ENCODE measurements at regions not wholly inside any gene's neighbourhood (a gene's known extent, or its start where the extent isn't known, plus 50 kb on each side); places are given as distances from the start of the nearest gene placed in this dataset.

- H3K9me3 ChIP-seq (ENCODE audit: control insufficient read depth, insufficient read depth, low read length), result 0 out of 2 replicates have a peak, but pooled peaks cover 2% of the 10 kb centered on the region
- H3K9ac ChIP-seq (ENCODE audit: low read depth, low read length), result no peak overlapping the region
- H3K4me1 ChIP-seq (ENCODE audit: insufficient read depth, low read length), result peaks cover 15% of the 10 kb centered on the region
- no peaks in the 10 kb centered on the region for H3K36me3 ChIP-seq (ENCODE audit: insufficient read depth, low read length)
Observed at GRCh38 chr11:91802475-91802874, 422.1 kb upstream of the FAT3 start.

GRCh38 chr11:91800208-91800914 is 424.3 kb upstream of the FAT3 start:
- Histone ChIP-seq H3K4me1 (ENCODE audit: insufficient read depth, low read length) (peaks cover 15% of the 10 kb centered on the region), H3K9me3 (ENCODE audit: control insufficient read depth, insufficient read depth, low read length) (0 out of 2 replicates have a peak, but pooled peaks cover 2% of the 10 kb centered on the region), H3K9ac (ENCODE audit: low read depth, low read length) (no peak overlapping the region), H3K36me3 (ENCODE audit: insufficient read depth, low read length) (no peaks in the 10 kb centered on the region)

GRCh38 chr11:91798240-91798639 is 426.4 kb upstream of the FAT3 start:
- Histone ChIP-seq H3K9ac (ENCODE audit: low read depth, low read length) (no peak overlapping the region), H3K36me3 (ENCODE audit: insufficient read depth, low read length) (no peaks in the 10 kb centered on the region), H3K9me3 (ENCODE audit: control insufficient read depth, insufficient read depth, low read length) (no peaks in the 10 kb centered on the region), H3K4me1 (ENCODE audit: insufficient read depth, low read length) (peaks cover 4% of the 10 kb centered on the region)

GRCh38 chr11:91796999-91797398 is 427.6 kb upstream of the FAT3 start:
- Histone ChIP-seq H3K4me1 (ENCODE audit: insufficient read depth, low read length) (no peaks in the 10 kb centered on the region; the same call in 1 of the 2 replicates), H3K36me3 (ENCODE audit: insufficient read depth, low read length) (no peaks in the 10 kb centered on the region), H3K9ac (ENCODE audit: low read depth, low read length) (no peak overlapping the region), H3K9me3 (ENCODE audit: control insufficient read depth, insufficient read depth, low read length) (no peaks in the 10 kb centered on the region)

GRCh38 chr11:91795139-91795887 is 429.3 kb upstream of the FAT3 start:
- no peaks in the 10 kb centered on the region for H3K36me3 ChIP-seq (ENCODE audit: insufficient read depth, low read length)
- no peak overlapping the region for H3K9ac ChIP-seq (ENCODE audit: low read depth, low read length)
- no peaks in the 10 kb centered on the region for H3K4me1 ChIP-seq (ENCODE audit: insufficient read depth, low read length)
- no peaks in the 10 kb centered on the region for H3K9me3 ChIP-seq (ENCODE audit: control insufficient read depth, insufficient read depth, low read length)

- H3K4me1 ChIP-seq (ENCODE audit: insufficient read depth, low read length), result no peaks in the 10 kb centered on the region
- no peak overlapping the region for H3K9ac ChIP-seq (ENCODE audit: low read depth, low read length)
- no peaks in the 10 kb centered on the region for H3K9me3 ChIP-seq (ENCODE audit: control insufficient read depth, insufficient read depth, low read length)
- H3K36me3 ChIP-seq (ENCODE audit: insufficient read depth, low read length), result no peaks in the 10 kb centered on the region
Observed at GRCh38 chr11:91794146-91794545, 430.5 kb upstream of the FAT3 start.

GRCh38 chr11:91792779-91793262 is 431.8 kb upstream of the FAT3 start:
- no peak overlapping the region for H3K9ac ChIP-seq (ENCODE audit: low read depth, low read length)
- no peaks in the 10 kb centered on the region for H3K9me3 ChIP-seq (ENCODE audit: control insufficient read depth, insufficient read depth, low read length)
- H3K36me3 ChIP-seq (ENCODE audit: insufficient read depth, low read length), result no peaks in the 10 kb centered on the region
- no peaks in the 10 kb centered on the region for H3K4me1 ChIP-seq (ENCODE audit: insufficient read depth, low read length)

GRCh38 chr11:91791171-91791468 is 433.5 kb upstream of the FAT3 start:
- Histone ChIP-seq H3K4me1 (ENCODE audit: insufficient read depth, low read length) (no peaks in the 10 kb centered on the region), H3K36me3 (ENCODE audit: insufficient read depth, low read length) (no peaks in the 10 kb centered on the region), H3K9ac (ENCODE audit: low read depth, low read length) (no peak overlapping the region), H3K9me3 (ENCODE audit: control insufficient read depth, insufficient read depth, low read length) (no peaks in the 10 kb centered on the region)

GRCh38 chr11:91790346-91791170 is 434.1 kb upstream of the FAT3 start:
- no peaks in the 10 kb centered on the region for H3K4me1 ChIP-seq (ENCODE audit: insufficient read depth, low read length)

GRCh38 chr11:91788764-91789163 is 435.9 kb upstream of the FAT3 start:
- Histone ChIP-seq H3K4me1 (ENCODE audit: insufficient read depth, low read length) (no peaks in the 10 kb centered on the region), H3K9me3 (ENCODE audit: control insufficient read depth, insufficient read depth, low read length) (no peaks in the 10 kb centered on the region), H3K36me3 (ENCODE audit: insufficient read depth, low read length) (no peaks in the 10 kb centered on the region), H3K9ac (ENCODE audit: low read depth, low read length) (no peak overlapping the region)

More at GRCh38 chr11:91790346-91791170, 434.1 kb upstream of the FAT3 start:
- Histone ChIP-seq H3K36me3 (ENCODE audit: insufficient read depth, low read length) (no peaks in the 10 kb centered on the region), H3K9me3 (ENCODE audit: control insufficient read depth, insufficient read depth, low read length) (no peaks in the 10 kb centered on the region), H3K9ac (ENCODE audit: low read depth, low read length) (no peak overlapping the region)

GRCh38 chr11:91786097-91786496 is 438.5 kb upstream of the FAT3 start:
- no peak overlapping the region for H3K9ac ChIP-seq (ENCODE audit: low read depth, low read length)
- H3K4me1 ChIP-seq (ENCODE audit: insufficient read depth, low read length), result no peaks in the 10 kb centered on the region
- no peaks in the 10 kb centered on the region for H3K36me3 ChIP-seq (ENCODE audit: insufficient read depth, low read length)
- 0 out of 2 replicates have a peak, but pooled peaks cover 3% of the 10 kb centered on the region for H3K9me3 ChIP-seq (ENCODE audit: control insufficient read depth, insufficient read depth, low read length)

GRCh38 chr11:91783173-91783572 is 441.4 kb upstream of the FAT3 start:
- H3K36me3 ChIP-seq (ENCODE audit: insufficient read depth, low read length), result no peaks in the 10 kb centered on the region
- 0 out of 2 replicates have a peak, but pooled peaks cover 3% of the 10 kb centered on the region for H3K9me3 ChIP-seq (ENCODE audit: control insufficient read depth, insufficient read depth, low read length)
- H3K4me1 ChIP-seq (ENCODE audit: insufficient read depth, low read length), result no peaks in the 10 kb centered on the region
- no peak overlapping the region for H3K9ac ChIP-seq (ENCODE audit: low read depth, low read length)

GRCh38 chr11:91778758-91779157 is 445.9 kb upstream of the FAT3 start:
- Histone ChIP-seq H3K9ac (ENCODE audit: low read depth, low read length) (no peak overlapping the region), H3K4me1 (ENCODE audit: insufficient read depth, low read length) (no peaks in the 10 kb centered on the region), H3K36me3 (ENCODE audit: insufficient read depth, low read length) (no peaks in the 10 kb centered on the region), H3K9me3 (ENCODE audit: control insufficient read depth, insufficient read depth, low read length) (0 out of 2 replicates have a peak, but pooled peaks cover 3% of the 10 kb centered on the region)

GRCh38 chr11:91776655-91777054 is 448.0 kb upstream of the FAT3 start:
- Histone ChIP-seq H3K4me1 (ENCODE audit: insufficient read depth, low read length) (no peaks in the 10 kb centered on the region), H3K9me3 (ENCODE audit: control insufficient read depth, insufficient read depth, low read length) (no peaks in the 10 kb centered on the region), H3K36me3 (ENCODE audit: insufficient read depth, low read length) (no peaks in the 10 kb centered on the region), H3K9ac (ENCODE audit: low read depth, low read length) (no peak overlapping the region)

Measured in ES-I3 (cell line).